ENCODE measurements at regions not wholly inside any gene's neighbourhood (a gene's known extent, or its start where the extent isn't known, plus 50 kb on each side); places are given as distances from the start of the nearest gene placed in this dataset.

- Histone ChIP-seq H3K27ac (no peak overlapping the region), H3K4me1 (no peaks in the 10 kb centered on the region), H3K4me3 (no peak overlapping the region), H3K4me2 (no peak overlapping the region), H3K9me3 (peaks cover 22% of the 10 kb centered on the region)
- DNase-seq (ENCODE audit: low read depth in 1 of 2, low spot score in 1 of 2) (no peak), FAIRE-seq (no peak), ATAC-seq (no peak)
- WGBS (ENCODE audit: missing lambda C conversion rate): 14% methylated on average over 2 of the region's 2 CpGs
- TF ChIP-seq GATA3 (IDR thresholded peaks at IDR 0.05; ENCODE audit: borderline replicate concordance): no peak
- no peak for TF ChIP-seq KDM5A (IDR thresholded peaks at IDR 0.05)
- CTCF ChIA-PET: no interaction called here
- POLR2A ChIA-PET: no interaction called here
Measured at GRCh38 chr12:89089264-89089663, 263.0 kb downstream of the DUSP6 start.

GRCh38 chr12:89087876-89088275, 264.4 kb downstream of the DUSP6 start:
- Histone ChIP-seq H3K4me2 (no peak overlapping the region), H3K27ac (no peak overlapping the region), H3K9me3 (peaks cover 22% of the 10 kb centered on the region), H3K4me1 (no peaks in the 10 kb centered on the region), H3K4me3 (no peak overlapping the region)
- WGBS (ENCODE audit: missing lambda C conversion rate): 74% methylated on average over 1 of the region's 1 CpG
- TF ChIP-seq RFX5 (IDR thresholded peaks at IDR 0.05) (no peak), HOXA7 (CRISPR knock-in tag; IDR thresholded peaks at IDR 0.05) (no peak), HES2 (IDR thresholded peaks at IDR 0.05) (no peak), ZSCAN20 (CRISPR knock-in tag; IDR thresholded peaks at IDR 0.05) (no peak), PBX3 (IDR thresholded peaks at IDR 0.05) (no peak), MAX (IDR thresholded peaks at IDR 0.05) (no peak), BCL3 (IDR thresholded peaks at IDR 0.05) (no peak), FOXS1 (CRISPR knock-in tag; IDR thresholded peaks at IDR 0.05) (no peak), HDAC2 (IDR thresholded peaks at IDR 0.05) (no peak), HEYL (CRISPR knock-in tag; IDR thresholded peaks at IDR 0.05) (no peak), CTCF (IDR thresholded peaks at IDR 0.05) (no peak), RARB (CRISPR knock-in tag; IDR thresholded peaks at IDR 0.05) (no peak), NFE2L2 (conservative IDR thresholded peaks at IDR 0.05; ENCODE audit: low read length) (no peak), RCOR1 (IDR thresholded peaks at IDR 0.05; ENCODE audit: low read depth, low read length) (no peak), REST (IDR thresholded peaks at IDR 0.05) (no peak)
- FAIRE-seq (peak; percentile 28), DNase-seq (ENCODE audit: low read depth in 1 of 2, low spot score in 1 of 2) (no peak), ATAC-seq (no peak)
- CTCF ChIA-PET: interaction anchor here (1.2 kb wide), 1 partner anchor 159 kb away, joined by 3 read pairs; no protein-coding TSS in a partner anchor
- POLR2A ChIA-PET: no interaction called here
